NCI-H2227 treated with DMSO at 0.1 percent for 48 hours (cell line): ENCODE measurements at regions not wholly inside any gene's neighbourhood (a gene's known extent, or its start where the extent isn't known, plus 50 kb on each side); places are given as distances from the start of the nearest gene placed in this dataset.

ENCODE experiments used
- DNase-seq: peaks from one replicate; lab custom pipeline; 2025; lab: John Stamatoyannopoulos, UW

DNA sequence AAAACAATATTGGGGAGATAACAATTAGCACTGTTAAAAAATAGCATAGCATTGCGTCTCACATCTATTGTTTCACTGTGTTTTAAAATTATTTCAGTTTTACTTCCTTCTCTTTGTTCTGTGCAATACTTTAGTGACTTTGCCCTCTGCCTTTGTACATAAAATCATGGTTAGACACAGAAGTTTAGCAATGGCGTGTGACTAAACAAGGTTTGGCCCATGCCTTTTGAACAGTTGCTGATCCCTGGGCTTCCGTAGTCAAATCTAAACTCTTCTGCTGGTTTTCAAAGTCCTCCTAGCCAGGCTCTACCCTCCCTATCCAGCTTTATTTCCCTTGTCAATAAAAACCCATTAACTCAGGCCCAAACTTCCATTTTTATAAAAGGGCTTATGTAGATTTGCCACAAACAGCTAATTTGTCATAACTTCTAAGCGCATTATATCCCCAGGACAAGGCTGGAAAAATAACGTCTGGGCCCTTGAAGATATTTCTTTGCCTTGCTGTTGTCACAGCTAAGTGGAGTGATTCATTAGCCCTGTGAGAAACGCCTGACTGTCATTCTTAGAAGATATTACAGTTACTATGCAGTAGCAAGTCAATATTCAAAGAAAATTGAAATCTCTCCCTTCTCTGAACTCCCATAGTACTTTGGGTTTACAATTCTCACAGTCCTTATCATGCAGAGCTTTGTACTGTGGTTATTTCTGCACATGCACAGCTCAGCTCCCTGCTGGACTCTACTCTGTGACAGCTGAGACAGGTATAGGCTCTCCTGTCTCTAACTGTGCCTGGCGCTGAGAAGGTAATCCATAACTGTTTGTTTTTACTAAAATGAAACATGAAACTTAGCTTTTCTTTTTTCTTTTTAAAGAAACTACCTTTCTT, 123.4 kb upstream of the SLC24A5 start:
- DNase-seq, result no peak

DNA sequence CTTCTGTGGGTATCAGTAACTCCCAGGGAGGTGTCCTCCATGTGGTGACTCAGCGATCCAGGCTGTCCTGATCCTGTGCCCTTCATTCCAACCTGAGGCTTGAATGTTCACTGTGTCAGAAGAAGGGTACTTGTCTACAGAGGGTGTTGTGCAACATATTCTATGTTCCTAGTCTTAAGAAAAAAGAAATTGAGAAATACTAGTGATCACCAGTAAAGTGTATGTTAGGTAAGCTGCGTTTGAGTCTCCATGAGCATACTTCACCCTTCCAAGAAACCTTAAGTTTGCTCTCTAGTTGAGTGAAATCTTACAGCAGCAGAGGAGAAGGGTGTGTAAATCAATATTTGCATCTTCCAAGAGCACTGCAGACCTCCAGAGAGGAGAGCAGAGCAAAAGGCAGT, 122.2 kb upstream of the SLC24A5 start:
- DNase-seq, result no peak

DNA sequence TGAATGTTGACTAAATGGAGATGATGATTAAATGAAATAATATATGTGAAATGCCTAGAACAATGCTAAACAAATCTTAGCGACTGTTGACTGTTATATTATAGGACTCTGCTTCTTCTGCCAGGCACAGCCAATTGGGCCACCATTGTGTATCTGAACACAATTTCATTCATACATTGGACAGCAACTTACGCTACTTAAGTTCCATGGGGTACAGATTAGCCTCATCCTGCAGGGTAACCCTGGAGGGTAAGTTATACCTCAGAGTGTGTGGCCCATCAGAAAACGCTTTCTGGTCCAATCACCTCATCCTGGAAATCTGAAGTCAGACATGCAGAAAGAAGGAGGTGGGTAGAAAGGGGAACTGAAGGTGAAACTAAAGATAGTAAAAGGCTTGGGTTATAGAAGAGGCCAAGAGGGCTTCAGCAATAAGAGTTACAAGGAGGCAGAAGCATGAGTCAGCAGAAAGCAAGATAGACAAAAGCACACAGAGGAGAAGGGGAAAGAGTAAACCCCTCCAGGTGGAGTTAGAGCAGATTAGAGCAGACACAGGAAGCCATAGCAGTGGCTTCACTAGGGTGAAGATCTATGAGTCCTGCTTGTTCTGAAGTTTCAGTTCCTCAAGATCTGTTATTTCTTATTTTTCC, 119.3 kb upstream of the SLC24A5 start:
- DNase-seq, result no peak

DNA sequence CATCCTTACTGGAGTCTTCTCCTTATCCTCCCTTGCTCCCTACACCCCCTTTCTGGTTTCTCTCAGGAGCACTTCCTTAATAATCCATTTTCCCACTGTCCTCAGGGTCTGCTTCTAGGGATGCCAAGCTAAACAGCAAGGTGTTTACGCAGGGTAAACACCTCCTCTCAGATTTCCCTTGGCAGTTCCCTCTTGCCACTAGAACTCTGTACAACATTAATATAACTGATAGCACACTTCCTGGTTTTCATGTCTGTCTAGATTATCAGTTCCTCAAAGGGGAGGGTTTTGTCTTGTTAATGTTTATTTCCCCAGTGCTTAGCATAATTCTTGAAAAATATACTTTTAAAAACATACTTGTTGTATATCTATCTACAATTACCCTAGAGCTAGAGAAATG, 118.0 kb upstream of the SLC24A5 start:
- DNase-seq, result no peak

DNA sequence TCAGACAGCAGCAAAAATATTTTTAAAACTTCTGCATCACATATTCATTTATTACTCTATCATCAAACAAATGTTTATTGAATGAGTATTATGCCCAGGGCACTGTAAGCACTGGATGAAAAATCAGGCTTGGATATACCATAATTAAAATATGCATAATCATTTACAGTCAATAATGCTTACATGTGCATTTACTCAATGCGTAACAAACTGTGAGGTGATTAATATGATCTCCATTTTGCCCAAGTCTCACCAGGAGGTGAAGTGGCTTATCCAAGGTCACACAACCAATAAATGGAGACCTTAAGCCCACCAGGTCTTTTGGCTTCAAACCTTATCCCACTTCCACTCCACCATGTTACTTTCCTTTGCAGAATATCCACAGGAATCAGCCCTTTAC, 117.3 kb upstream of the SLC24A5 start:
- no peak for DNase-seq

DNA sequence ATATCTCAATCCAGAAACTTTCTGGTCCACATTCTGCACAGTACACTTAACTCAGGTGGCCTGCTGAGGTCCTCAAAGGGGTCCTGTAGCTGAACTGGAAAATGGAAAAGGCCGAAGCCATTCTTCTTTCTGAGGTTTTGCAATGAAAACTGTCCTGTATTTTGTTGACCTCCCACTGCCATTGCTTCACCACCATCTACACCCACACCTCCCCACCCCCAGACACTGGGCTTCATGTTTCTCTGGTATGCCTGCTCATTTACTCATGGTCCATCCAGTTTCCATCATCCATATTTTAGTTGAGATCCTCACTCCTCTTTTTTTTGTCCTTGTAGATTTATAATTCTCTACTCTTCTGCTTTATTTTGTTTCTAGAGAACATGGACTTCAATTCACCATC, 115.7 kb upstream of the SLC24A5 start:
- DNase-seq, result no peak

DNA sequence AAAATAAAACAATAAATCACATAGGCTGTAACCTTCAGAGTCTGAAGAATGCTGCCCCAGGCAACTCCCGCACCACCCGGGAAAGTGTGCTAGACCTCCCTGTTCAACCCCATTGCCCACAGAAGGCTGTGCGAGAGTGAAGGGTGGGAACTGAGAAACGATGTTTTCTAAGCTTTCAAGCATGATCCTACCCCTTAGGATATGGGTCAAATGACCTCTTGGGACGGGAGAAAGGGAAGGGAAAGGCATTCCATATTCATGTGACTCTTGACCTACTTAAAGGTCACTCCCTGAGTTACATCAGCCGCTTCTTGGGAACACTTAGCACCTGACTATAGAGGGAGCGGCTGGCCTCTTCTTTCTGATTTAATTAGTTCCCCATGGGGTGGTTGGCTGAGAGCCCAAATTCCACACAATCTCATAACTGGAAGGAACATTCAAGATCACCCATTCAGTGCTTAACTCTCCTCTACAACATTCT, 114.7 kb upstream of the SLC24A5 start:
- DNase-seq, result no peak

DNA sequence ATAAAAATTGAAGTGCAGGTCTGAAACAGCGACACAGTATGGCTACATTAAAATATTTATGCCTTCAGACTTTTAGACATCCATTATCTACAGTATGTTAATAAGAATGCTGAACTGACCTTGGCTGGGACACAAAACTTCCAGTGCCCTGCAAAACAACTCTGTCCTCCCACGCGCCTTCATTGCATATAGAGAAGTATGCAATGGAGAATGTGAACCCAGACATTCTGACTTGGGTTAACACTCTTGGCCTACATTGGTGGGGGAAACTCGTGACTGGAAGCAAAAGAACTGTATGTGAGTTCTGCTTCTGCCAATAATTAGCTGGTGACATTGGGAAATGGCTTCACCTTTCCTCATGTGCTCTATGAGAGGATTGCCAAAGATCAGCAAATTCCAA, 110.5 kb upstream of the SLC24A5 start:
- DNase-seq, result no peak

DNA sequence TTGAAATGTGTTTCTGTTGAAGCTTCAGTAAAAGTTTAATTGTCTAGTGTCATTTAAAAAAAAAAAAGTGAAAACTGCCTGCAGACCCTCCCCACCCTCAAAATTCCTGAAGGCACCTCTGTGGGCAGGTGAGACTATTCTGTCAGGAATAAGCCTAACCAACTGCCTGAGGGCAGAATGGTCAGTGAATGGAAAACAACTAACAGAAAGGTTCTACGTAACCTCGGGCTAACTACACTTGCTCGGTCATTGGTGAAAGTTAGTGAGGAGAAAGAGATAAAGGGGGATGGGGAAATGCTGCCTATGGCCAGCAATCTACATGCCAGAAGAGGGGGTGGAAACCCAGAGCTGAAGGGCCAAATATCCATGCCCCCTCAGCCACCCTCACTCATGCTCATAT, 108.6 kb upstream of the SLC24A5 start:
- DNase-seq, result no peak

DNA sequence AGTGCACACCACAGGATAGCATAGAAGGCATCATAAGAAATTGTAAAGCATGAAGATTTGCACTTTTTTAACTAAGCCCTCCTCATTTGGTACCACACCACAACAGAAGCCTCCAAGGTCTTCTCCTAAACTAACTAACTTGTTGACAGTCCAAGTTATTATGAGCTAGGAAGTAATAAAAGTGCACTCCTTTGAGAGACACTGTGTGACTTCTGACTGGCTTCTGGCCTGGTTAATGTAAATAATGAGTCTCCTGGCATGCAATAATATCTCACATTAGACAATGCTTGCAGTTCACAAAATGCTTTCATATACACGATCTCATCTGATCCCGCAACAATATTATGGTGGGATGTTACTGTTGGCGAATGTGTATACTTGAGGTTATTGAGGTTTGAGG, 103.9 kb upstream of the SLC24A5 start:
- no peak for DNase-seq

DNA sequence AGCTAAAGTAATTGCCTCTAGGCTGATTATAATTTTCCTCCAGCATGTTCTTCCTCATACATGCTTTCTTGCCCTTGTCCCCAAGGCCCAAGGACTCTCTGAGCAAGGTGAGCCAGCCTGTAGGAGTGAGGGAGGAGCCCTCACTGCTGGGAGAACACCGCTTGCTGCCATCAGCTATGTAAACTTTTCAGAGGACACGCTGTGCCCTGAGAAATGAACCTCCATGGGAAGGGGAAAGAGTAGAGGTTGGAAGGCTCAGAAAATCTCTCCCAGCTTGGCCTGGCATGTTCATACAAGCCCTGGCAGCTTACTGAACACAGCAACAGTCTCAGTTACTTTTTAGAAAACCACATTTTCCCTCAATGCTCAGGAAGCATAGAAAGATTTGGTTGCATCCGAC, 103.0 kb upstream of the SLC24A5 start:
- no peak for DNase-seq

DNA sequence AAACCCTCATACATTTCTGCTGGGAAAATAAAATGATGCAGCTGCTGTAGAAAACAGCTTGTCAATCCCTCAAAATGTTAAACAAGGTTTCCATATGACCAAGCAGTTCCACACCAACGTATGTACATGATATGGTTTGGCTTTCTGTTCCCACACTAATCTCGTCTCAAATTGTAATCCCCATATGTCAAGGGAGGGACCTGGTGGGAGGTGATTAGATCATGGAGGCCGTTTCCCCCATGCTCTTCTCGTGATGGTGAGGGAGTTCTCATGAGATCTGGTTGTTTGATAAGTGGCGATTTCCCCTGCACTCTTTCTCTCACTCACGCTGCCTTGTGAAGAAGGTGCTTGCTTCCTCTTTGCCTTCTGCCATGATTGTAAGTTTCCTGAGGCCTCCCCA, 100.6 kb upstream of the SLC24A5 start:
- no peak for DNase-seq

DNA sequence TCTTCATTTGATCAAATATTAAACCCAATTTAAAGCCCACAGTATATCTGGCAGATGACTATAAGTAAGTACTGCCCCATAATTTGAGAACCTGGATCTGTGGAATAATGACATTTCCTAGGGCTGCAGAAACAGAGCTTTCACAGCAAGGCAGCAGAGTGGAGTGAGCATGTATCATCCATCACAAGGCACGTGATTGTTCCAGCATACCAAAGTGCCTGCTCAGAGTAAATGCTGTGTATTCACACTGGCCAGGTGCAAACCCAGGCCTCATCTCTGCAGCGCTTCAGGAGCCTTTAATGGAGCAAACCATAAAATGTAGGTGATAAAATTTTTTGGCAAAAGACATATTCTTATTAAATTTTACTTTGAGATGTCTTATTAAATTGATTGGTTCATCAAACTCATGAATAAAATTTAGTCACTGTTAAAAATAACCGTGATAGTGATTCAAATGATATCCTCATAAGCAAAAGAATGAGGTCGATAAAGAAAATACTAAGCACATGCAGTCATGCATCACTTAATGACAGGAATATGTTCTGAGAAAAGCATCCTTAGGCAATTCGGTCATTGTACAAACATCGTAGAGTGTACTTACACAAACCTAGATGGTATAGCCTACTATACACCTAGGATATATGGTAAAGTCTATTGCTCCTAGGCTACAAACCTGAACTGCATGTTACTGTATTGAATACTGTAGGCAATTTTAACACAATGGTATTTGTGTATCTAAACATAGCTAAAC, 99.3 kb upstream of the SLC24A5 start:
- DNase-seq, result no peak

DNA sequence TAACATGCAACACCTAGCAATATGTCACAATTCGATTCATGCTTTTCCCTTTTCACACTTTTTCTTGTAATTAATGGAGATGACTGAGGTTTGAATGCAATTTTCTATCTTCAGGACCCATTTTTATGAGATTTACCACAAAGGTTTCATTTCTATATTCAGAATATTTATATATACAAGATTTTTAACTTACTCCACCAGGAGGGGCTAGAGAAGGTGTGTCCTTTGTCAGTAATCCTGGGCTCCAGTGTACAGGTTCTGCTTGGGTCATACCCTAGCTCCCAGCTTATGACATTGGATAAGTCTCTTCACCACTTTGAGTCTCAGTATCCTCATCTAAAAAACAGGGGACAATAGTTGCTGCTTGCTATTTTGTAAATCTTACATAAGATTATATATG, 95.7 kb upstream of the SLC24A5 start:
- no peak for DNase-seq

DNA sequence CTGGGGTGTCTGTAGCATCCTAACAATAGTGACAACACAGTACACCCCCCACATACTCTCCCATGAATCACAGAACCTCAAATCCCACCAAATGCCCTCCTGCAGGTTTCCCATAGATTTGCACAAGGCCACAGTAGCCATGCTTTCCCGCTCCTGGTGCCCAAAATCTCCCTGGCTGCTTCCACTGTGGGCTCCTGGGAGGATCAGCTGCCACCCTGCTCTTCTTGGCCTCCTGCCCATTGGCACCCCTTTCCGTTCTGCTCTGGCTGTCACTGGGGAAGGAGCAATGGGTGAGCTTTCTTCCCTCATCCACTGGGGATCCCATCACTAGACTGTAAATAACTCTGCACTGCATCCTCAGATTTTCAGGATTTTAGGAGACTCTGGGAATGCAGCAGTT, 92.1 kb upstream of the SLC24A5 start:
- DNase-seq, result no peak

DNA sequence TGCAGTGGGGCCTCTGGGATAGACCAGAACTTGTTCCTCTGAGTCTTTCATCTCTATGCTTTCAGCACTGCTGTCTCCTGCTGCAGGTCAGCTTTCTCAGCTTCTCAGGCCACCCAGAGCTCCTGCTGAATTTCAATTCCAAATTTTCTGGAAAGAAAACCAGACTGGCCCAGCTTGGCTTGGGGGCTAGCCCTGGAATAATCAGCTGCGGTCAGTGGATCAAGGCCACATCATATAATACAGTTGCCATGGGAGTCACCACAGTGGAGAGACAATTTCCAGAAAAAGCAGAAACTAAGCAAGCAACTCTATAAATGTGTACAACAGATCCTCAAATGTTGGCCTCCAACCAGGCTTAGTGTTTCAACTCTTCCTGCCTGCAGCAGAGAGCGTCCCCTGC, 91.1 kb upstream of the SLC24A5 start:
- no peak for DNase-seq

DNA sequence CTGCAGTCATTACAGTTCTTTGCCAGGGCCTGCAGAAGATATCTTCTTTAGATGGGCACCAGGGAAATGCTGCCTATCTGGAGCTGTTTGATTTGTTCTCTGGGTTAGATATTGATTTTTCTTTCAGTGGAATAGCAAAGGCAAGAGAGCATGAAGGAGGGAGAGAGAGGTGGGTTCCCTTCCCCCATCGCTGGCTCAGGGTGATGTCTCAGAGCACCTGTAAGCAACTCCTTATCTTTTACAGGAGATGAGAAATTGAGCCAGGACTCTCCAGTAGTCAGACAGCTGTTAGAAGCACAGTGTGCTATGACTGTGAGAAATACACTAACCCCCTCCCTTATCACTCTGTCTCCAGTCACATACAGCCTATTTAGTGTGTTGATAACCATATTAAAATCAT, 89.3 kb upstream of the SLC24A5 start:
- DNase-seq, result no peak

DNA sequence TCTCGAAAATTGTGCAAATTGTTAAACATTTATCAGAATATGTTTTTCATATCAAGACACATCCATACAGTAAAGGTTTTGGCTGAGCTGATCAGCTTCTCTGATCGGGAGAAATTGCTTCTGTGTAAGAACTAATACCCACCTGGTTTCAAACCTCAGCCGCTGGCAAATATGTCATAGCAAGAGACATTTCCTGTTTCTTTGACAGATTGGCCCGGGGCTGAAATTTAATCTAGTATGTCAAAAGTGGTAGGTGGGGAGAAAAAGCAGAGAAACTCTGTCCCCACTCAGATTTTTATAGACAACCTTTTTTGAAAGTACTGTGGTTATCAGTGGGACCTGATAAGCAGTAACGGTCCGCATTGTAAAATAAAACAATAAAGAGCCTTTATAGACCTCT, 88.8 kb upstream of the SLC24A5 start:
- no peak for DNase-seq

DNA sequence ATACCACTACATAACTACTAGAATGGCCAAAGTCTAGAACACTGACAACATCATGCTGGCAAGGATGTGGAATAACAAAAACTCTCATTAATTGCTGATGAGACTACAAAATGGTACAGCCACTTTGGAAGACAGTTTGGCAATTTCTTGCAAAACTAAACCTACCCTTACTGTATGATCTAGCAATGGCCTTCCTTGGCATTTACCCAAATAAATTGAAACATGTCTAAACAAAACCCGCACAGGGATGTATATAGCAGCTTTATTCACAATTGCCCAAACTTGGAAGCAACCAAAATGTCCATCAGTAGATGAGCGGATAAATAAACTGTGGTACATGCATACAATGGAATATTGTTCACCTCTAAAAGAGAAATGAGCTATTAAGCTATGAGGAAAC, 87.9 kb upstream of the SLC24A5 start:
- DNase-seq, result no peak

DNA sequence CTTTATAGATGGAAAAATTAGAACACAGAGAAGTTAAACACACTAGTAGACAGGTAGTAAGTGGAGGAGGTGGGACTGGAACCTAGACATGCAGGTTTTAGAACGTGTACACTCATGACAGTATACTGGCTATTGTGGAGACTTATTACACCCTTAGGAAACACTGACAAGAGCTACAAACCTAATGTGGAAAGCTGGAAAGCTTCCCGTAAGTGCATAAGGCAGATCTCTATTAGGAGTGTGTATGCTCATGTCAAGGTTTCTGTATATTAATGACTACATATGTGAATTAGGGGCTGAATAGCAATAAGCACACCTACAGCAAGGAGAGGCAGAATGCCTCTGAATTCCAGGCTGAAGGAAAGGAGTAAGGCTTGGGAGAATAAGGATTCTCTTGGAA, 82.6 kb upstream of the SLC24A5 start:
- DNase-seq, result no peak

DNA sequence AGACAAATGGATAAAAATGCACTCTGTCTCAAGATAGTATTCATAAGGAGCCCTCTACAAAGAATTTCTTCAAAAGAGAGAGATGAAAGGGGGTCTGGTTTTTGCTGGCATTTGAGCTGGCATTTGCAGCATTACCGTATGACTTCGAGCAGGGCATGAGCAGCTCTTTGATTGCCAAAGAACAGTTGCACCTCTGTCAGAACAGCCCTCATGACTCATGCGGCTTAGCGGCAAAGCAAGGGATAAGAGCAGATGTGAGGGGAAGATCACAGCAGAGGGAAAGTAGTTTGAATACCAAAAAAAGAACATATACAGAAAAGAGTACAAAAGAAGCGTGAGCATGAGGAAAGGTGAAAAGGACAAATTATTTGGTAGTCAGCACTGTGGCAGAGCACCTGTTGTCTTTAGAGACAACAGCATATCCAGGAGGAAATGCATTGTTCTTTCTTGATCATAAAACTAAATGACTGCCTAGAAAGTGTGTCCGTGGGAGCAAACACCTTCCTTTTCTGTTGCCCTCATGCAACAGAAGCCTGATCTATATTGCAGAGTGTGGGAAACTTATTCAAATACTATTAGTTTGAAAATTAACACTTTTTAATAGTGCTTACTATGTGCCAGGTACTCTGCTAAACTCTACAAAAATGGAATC, 80.5 kb upstream of the SLC24A5 start:
- no peak for DNase-seq

DNA sequence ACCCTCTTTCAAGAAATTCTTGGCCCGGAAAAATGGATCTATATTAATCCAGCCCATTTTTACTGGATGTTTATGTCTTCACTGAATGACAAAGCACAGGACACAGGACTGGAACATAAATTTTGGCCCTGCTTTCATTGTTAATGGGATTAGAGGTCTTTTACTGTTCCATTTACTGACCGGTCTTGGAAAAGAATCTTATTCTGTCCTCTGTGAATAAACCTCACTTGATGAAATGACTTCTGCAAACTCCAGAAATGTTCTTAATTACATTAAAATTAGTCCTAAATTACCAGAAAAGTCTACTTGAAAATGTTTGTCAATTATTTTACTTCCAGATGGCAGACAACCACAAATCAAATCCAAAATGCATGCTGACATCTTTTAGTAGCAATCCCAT, 79.3 kb upstream of the SLC24A5 start:
- no peak for DNase-seq
